Testis (tissue), 2 donors: ENCODE measurements at regions not wholly inside any gene's neighbourhood (a gene's known extent, or its start where the extent isn't known, plus 50 kb on each side); places are given as distances from the start of the nearest gene placed in this dataset.

ENCODE experiments used
- CTCF ChIP-seq, 3 experiments: fragments of 450-650 bp in 2 of 3; fragments of 200-600 bp in 1 of 3; sonication (generic) in 1 of 3; IDR thresholded peaks; one replicate each; pipeline ENCODE4 v1.5.1; 2016 to 2019; ENCODE audit warnings: antibody characterized with exemption in 3 of 3, mild to moderate bottlenecking in 2 of 3, moderate library complexity in 1 of 3
- POLR2A ChIP-seq: fragments of 450-650 bp; IDR thresholded peaks from one replicate; pipeline ENCODE4 v1.6.1; 2017; ENCODE audit warnings: antibody characterized with exemption, mild to moderate bottlenecking, moderate library complexity

GRCh38 chr3:176663837-176664831 is 533.1 kb downstream of the TBL1XR1 start:
- TF ChIP-seq POLR2A (no peak), CTCF (IDR thresholded peaks at IDR 0.05) (peak; percentile 25 to 32 (median 31))
